VCaP (cell line): ENCODE measurements at regions not wholly inside any gene's neighbourhood (a gene's known extent, or its start where the extent isn't known, plus 50 kb on each side); places are given as distances from the start of the nearest gene placed in this dataset.

Experiments used
- H3K27ac ChIP-seq: fragments of 450-650 bp; 2 replicates; pipeline ENCODE4 v1.5.1; 2017
- TF ChIP-seq, protein P1 (sequence below): fragments of 450-650 bp; conservative IDR thresholded peaks from 2 replicates; pipeline ENCODE4 v1.5.1; 2017; ENCODE audit warnings: mild to moderate bottlenecking, moderate library complexity

GRCh38 chr10:33571616-33572015 is 237.1 kb upstream of the NRP1 start:
- H3K27ac ChIP-seq: no peak overlapping the region
- TF ChIP-seq, protein P1, sequence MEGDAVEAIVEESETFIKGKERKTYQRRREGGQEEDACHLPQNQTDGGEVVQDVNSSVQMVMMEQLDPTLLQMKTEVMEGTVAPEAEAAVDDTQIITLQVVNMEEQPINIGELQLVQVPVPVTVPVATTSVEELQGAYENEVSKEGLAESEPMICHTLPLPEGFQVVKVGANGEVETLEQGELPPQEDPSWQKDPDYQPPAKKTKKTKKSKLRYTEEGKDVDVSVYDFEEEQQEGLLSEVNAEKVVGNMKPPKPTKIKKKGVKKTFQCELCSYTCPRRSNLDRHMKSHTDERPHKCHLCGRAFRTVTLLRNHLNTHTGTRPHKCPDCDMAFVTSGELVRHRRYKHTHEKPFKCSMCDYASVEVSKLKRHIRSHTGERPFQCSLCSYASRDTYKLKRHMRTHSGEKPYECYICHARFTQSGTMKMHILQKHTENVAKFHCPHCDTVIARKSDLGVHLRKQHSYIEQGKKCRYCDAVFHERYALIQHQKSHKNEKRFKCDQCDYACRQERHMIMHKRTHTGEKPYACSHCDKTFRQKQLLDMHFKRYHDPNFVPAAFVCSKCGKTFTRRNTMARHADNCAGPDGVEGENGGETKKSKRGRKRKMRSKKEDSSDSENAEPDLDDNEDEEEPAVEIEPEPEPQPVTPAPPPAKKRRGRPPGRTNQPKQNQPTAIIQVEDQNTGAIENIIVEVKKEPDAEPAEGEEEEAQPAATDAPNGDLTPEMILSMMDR: no peak

GRCh38 chr10:33570495-33570894 is 236.0 kb upstream of the NRP1 start:
- TF ChIP-seq, protein P1: no peak
- H3K27ac ChIP-seq: no peak overlapping the region

DNA sequence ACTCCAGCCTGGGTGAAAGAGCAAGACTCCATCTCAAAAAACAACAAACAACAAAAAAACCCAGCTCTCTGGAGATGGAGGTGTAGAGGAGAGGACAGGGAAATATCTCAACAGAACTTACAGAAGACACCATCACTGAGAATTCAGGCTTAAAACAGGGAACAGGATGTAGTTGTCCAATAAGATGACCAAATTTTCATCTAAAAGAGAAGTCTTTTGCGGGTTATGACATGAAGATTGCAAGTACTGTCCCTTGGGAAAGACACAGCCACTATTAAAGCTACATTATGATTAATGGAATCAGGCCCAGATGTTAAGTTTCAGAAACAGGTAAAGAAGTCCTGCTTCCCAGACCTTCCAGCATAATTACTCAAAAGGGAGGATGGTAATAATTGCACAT is 235.2 kb upstream of the NRP1 start:
- H3K27ac ChIP-seq: no peak overlapping the region
- TF ChIP-seq, protein P1: no peak

- no peak overlapping the region for H3K27ac ChIP-seq
- TF ChIP-seq, protein P1: no peak
Observed at GRCh38 chr10:33566426-33566825, 232.0 kb upstream of the NRP1 start.

GRCh38 chr10:33566001-33566400 is 231.5 kb upstream of the NRP1 start:
- TF ChIP-seq, protein P1: no peak

GRCh38 chr10:33565231-33565630 is 230.8 kb upstream of the NRP1 start:
- no peak overlapping the region for H3K27ac ChIP-seq
- TF ChIP-seq, protein P1: no peak

More at GRCh38 chr10:33566001-33566400, 231.5 kb upstream of the NRP1 start:
- H3K27ac ChIP-seq: no peak overlapping the region

DNA sequence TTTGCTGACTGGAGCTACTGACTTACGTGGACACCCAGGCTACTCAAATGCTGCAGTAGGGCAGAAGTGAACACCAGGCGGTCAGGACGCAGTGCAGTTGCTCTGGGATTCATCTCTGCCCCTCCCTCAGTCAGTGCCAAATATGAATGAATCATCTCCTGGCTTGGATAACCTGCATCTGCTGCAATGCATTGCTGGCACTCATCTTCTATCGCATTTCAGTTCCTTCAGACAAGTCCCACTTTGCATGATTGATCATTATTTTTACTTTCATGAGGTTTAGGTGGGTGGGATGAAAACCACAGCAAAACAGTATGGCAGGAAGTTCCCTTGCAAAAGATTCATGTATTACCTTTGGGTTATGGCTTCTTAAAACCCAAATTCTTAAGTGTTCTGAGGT is 224.6 kb upstream of the NRP1 start:
- TF ChIP-seq, protein P1: no peak
- H3K27ac ChIP-seq: no peak overlapping the region

DNA sequence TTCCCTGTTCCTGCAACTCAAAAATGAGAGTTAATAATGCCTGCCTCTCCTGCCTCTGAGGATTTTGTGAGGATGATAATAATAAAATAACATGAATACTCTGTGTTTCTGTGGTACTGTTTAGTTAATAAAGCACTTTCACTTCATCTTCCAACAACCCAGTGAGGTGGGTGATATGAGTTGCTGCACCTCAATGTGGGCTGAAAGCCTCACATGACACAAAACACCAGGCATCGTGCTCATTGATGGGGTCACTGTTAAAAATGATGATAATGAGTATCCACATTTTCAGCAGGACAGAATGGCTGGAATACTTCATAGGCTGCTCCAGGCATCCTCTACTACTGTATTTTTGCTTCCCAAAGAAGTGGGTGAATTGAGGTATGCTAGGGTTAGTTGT is 222.8 kb upstream of the NRP1 start:
- H3K27ac ChIP-seq: no peak overlapping the region
- TF ChIP-seq, protein P1: no peak
